ENCODE measurements at regions not wholly inside any gene's neighbourhood (a gene's known extent, or its start where the extent isn't known, plus 50 kb on each side); places are given as distances from the start of the nearest gene placed in this dataset.

DNA sequence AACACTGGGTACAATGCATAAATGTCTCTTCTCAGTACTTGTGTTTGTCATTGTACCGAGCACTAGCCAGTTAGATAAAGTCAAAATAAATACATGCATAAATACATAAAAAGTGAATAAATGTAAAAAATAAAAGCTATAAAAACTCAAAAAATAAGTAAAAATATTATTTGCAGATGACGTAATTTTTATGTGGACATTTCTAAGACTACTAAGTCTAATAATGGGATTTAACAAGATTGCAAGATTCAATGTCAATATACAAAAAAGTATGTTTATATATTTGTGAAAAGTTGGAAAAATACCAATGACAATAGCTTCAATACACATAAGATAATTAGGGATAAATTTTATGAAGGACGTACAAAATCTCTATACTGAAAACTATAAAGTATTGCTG, 639.6 kb downstream of the CBLN4 start:
- no peak overlapping the region for H3K4me3 ChIP-seq (ENCODE audit: low read length)
- TF ChIP-seq, protein P1, sequence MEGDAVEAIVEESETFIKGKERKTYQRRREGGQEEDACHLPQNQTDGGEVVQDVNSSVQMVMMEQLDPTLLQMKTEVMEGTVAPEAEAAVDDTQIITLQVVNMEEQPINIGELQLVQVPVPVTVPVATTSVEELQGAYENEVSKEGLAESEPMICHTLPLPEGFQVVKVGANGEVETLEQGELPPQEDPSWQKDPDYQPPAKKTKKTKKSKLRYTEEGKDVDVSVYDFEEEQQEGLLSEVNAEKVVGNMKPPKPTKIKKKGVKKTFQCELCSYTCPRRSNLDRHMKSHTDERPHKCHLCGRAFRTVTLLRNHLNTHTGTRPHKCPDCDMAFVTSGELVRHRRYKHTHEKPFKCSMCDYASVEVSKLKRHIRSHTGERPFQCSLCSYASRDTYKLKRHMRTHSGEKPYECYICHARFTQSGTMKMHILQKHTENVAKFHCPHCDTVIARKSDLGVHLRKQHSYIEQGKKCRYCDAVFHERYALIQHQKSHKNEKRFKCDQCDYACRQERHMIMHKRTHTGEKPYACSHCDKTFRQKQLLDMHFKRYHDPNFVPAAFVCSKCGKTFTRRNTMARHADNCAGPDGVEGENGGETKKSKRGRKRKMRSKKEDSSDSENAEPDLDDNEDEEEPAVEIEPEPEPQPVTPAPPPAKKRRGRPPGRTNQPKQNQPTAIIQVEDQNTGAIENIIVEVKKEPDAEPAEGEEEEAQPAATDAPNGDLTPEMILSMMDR (IDR thresholded peaks at IDR 0.05; ENCODE audit: insufficient read depth, low read depth, low read length, missing control alignments), result no peak

DNA sequence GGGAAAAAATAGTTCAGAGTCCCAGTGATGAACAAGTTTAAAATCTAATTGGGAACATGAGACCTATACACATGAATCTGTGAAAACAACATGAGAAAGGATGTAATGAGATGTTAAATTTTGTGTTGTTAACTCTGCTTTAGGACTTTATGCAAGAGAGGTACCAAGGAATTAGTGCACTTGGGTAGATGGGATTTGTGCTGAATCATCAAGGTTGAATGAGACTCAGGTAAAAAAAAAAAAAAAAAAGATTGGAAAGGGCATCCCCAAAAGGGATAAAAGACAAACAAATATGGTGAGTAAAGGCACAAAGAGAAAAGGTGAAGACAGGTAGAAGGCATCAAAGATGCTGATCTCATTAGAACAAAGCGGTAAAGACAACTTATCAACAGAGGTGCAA, 644.4 kb downstream of the CBLN4 start:
- TF ChIP-seq, protein P1 (IDR thresholded peaks at IDR 0.05; ENCODE audit: insufficient read depth, low read depth, low read length, missing control alignments), result no peak
- no peak overlapping the region for H3K4me3 ChIP-seq (ENCODE audit: low read length)
- DNase-seq (ENCODE audit: low read depth), result no peak

More for the DNA sequence above, 639.6 kb downstream of the CBLN4 start:
- no peak for DNase-seq (ENCODE audit: low read depth)

- TF ChIP-seq, protein P1 (IDR thresholded peaks at IDR 0.05; ENCODE audit: insufficient read depth, low read depth, low read length, missing control alignments), result no peak
- H3K4me3 ChIP-seq (ENCODE audit: low read length), result no peak overlapping the region
- DNase-seq (ENCODE audit: low read depth), result no peak
Measured at GRCh38 chr20:55354720-55355119, 650.6 kb downstream of the CBLN4 start.

GRCh38 chr20:55353206-55353605, 652.1 kb downstream of the CBLN4 start:
- no peak overlapping the region for H3K4me3 ChIP-seq (ENCODE audit: low read length)
- TF ChIP-seq, protein P1 (IDR thresholded peaks at IDR 0.05; ENCODE audit: insufficient read depth, low read depth, low read length, missing control alignments), result no peak
- DNase-seq (ENCODE audit: low read depth), result peak; percentile 5

DNA sequence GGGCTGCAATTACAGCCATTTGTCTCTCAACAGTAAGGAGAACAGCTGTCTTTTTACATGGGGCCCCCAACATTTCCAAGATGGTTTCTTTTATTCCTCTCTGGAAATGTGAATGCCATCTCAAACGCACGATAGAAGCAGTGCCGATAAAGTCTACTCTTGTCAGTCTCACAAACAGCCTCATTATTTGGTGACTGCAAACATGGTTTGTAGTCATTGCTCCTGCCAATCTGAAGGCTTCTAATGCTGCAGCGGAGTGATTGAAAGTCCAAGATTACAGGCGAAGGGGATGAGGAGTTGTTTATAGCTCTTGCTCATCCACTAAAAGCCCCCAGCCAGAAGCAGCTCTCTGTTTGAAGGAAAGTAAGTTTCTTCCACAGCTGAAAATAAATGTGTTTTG, 657.1 kb downstream of the CBLN4 start:
- TF ChIP-seq, protein P1 (IDR thresholded peaks at IDR 0.05; ENCODE audit: insufficient read depth, low read depth, low read length, missing control alignments), result no peak
- DNase-seq (ENCODE audit: low read depth), result no peak
- no peak overlapping the region for H3K4me3 ChIP-seq (ENCODE audit: low read length)

DNA sequence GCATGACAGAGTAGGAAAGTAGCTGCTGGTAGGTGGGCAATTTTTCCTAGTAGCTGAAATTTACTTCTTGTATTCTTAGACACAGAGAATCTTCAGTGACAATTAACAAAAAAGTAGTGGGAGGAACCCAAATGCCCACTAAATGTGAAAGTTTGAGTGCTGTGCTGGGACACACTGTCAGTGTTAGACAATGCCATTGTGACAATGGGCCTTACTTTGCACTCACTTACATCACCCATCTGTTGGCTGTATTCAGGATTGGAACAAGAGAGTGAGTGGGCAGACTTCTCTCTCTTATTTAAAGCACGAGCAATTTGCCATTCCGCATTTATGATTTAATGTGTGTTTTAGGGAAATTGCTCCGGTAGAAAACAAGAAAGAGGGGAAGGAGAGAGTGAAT, 662.5 kb downstream of the CBLN4 start:
- DNase-seq (ENCODE audit: low read depth), result no peak
- TF ChIP-seq, protein P1 (IDR thresholded peaks at IDR 0.05; ENCODE audit: insufficient read depth, low read depth, low read length, missing control alignments), result no peak
- H3K4me3 ChIP-seq (ENCODE audit: low read length), result no peak overlapping the region

DNA sequence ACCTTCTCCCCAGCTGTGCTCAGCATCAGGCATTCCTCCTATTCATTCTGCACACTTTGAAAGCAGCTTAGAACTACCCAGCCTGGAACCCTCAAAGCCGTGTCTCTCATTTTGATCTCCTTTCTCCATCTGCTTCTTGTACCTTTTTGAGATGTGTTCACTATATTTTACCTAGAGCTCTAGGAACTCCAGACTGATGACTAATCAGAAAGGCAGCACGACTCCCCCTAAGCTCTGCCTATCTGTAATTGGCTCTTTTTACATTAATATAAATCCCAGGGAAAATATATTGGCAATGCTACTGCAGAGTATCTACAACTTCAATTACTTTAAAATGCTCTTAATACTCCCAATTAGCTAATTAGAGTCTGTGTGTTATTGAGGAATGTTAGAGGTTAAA, 671.5 kb downstream of the CBLN4 start:
- no peak overlapping the region for H3K4me3 ChIP-seq (ENCODE audit: low read length)
- TF ChIP-seq, protein P1 (IDR thresholded peaks at IDR 0.05; ENCODE audit: insufficient read depth, low read depth, low read length, missing control alignments), result no peak
- DNase-seq (ENCODE audit: low read depth), result no peak
